H1 (cell line): ENCODE measurements at regions not wholly inside any gene's neighbourhood (a gene's known extent, or its start where the extent isn't known, plus 50 kb on each side); places are given as distances from the start of the nearest gene placed in this dataset.

ENCODE experiments used
- CTCF ChIA-PET: fragments of 300-600 bp; sonication (Branson Sonifier 250); formaldehyde crosslinking; loops from one replicate; lab custom pipeline; 2021; ENCODE audit not compliant: partially characterized antibody; lab: Charles Lee
- POLR2A ChIA-PET: fragments of 300-600 bp; sonication (Branson Sonifier 250); formaldehyde crosslinking; loops from one replicate; lab custom pipeline; 2021; ENCODE audit warnings: inconsistent platforms; ENCODE audit not compliant: partially characterized antibody; lab: Charles Lee
- DNase-seq, 2 experiments: peaks; one replicate each; pipeline versions ENCODE4 v3.0.0 to v3.0.0-alpha.2; 2010 to 2022; ENCODE audit warnings: low spot score in 2 of 2, low read depth in 1 of 2, mixed read lengths in 1 of 2
- FAIRE-seq: peaks from 2 replicates; lab custom pipeline; 2011; peaks lifted over from hg19 to GRCh38; lab: Jason Lieb, UNC
- H2AFZ ChIP-seq: 2 replicates; pipeline ENCODE4 v1.8.1; 2012; ENCODE audit warnings: low read length, inconsistent platforms
- H2AK5ac ChIP-seq: 2 replicates; pipeline ENCODE4 v1.6.1; 2013; ENCODE audit warnings: low read depth, low read length
- H2BK120ac ChIP-seq: replicated peaks from 2 replicates; pipeline ENCODE3; 2013; ENCODE audit warnings: low read depth, low read length, inconsistent platforms
- H2BK12ac ChIP-seq: 2 replicates; pipeline ENCODE4 v1.6.1; 2013; ENCODE audit warnings: low read depth, low read length
- H2BK15ac ChIP-seq: 2 replicates; pipeline ENCODE4 v1.6.1; 2013; ENCODE audit warnings: low read length
- H2BK20ac ChIP-seq: 2 replicates; pipeline ENCODE4 v1.6.1; 2013; ENCODE audit warnings: low read length
- H2BK5ac ChIP-seq: 2 replicates; pipeline ENCODE4 v1.6.1; 2013; ENCODE audit warnings: low read depth, low read length
- H3K14ac ChIP-seq: 2 replicates; pipeline ENCODE4 v1.6.1; 2013; ENCODE audit warnings: inconsistent platforms; ENCODE audit not compliant: insufficient read length
- H3K18ac ChIP-seq: 2 replicates; pipeline ENCODE4 v1.6.1; 2013; ENCODE audit warnings: low read length; ENCODE audit errors: extremely low read depth
- H3K23ac ChIP-seq: 2 replicates; pipeline ENCODE4 v1.6.1; 2013; ENCODE audit warnings: inconsistent platforms; ENCODE audit not compliant: insufficient read length
- H3K23me2 ChIP-seq: 2 replicates; pipeline ENCODE4 v1.6.1; 2013; ENCODE audit warnings: low read depth, low read length
- H3K27ac ChIP-seq: 2 replicates; pipeline ENCODE4 v1.6.1; 2011; ENCODE audit warnings: low read depth, low read length, inconsistent platforms
- H3K27me3 ChIP-seq, 4 experiments: replicated peaks in 1 of 4; 1 replicate in 1 of 4; 2 replicates in 3 of 4; pipeline versions ENCODE4 v1.6.1 to v1.8.1; 2011 to 2013; ENCODE audit warnings: low read length in 3 of 4, mild to moderate bottlenecking in 3 of 4, inconsistent platforms in 2 of 4, mixed read lengths in 2 of 4, moderate library complexity in 1 of 4; ENCODE audit not compliant: control insufficient read depth in 3 of 4, insufficient read depth in 3 of 4; ENCODE audit errors: extremely low read depth in 1 of 4
- H3K36me3 ChIP-seq, 4 experiments: 2 replicates each; pipeline versions ENCODE4 v1.6.1 to v1.8.1; 2011 to 2013; ENCODE audit warnings: mild to moderate bottlenecking in 4 of 4, low read length in 3 of 4, moderate library complexity in 2 of 4, control low read depth in 1 of 4, inconsistent platforms in 1 of 4; ENCODE audit not compliant: insufficient read depth in 4 of 4, control insufficient read depth in 2 of 4
- H3K4ac ChIP-seq: replicated peaks from 2 replicates; pipeline ENCODE3; 2013; ENCODE audit warnings: low read length, low read depth, mixed read lengths, inconsistent platforms; ENCODE audit not compliant: insufficient read length
- H3K4me1 ChIP-seq, 4 experiments: replicated peaks in 1 of 4; 1 replicate in 1 of 4; 2 replicates in 3 of 4; pipeline versions ENCODE4 v1.6.1 to v1.8.1; 2011 to 2013; ENCODE audit warnings: low read length in 3 of 4, inconsistent platforms in 2 of 4, mixed read lengths in 1 of 4; ENCODE audit not compliant: insufficient read depth in 4 of 4, control insufficient read depth in 3 of 4
- H3K4me2 ChIP-seq, 2 experiments: 2 replicates each; pipeline versions ENCODE4 v1.6.1 to v1.8.1; 2011 to 2013; ENCODE audit warnings: low read depth in 2 of 2, low read length in 2 of 2, control low read depth in 1 of 2, inconsistent platforms in 1 of 2, mild to moderate bottlenecking in 1 of 2; ENCODE audit not compliant: insufficient read depth in 1 of 2
- H3K4me3 ChIP-seq, 4 experiments: fragments of 200-600, 300-600 bp in 1 of 4; sonication (generic), shearing (Covaris generic), sonication (Bioruptor Twin) in 1 of 4; 2 replicates each; pipeline versions ENCODE4 v1.5.1 to v1.8.1; 2011 to 2016; ENCODE audit warnings: low read length in 4 of 4, low read depth in 3 of 4, control low read depth in 2 of 4, inconsistent platforms in 2 of 4, mild to moderate bottlenecking in 2 of 4, mixed read lengths in 1 of 4, moderate library complexity in 1 of 4; ENCODE audit not compliant: insufficient read depth in 2 of 4; ENCODE audit errors: extremely low read depth in 1 of 4
- H3K56ac ChIP-seq: replicated peaks from 2 replicates; pipeline ENCODE3; 2013; ENCODE audit warnings: low read depth, mild to moderate bottlenecking, mixed read lengths, low read length, inconsistent platforms; ENCODE audit not compliant: insufficient read length
- H3K79me1 ChIP-seq: 2 replicates; pipeline ENCODE4 v1.6.1; 2013; ENCODE audit warnings: low read depth, low read length, control low read depth
- H3K79me2 ChIP-seq, 2 experiments: 2 replicates each; pipeline versions ENCODE4 v1.6.1 to v1.8.1; 2012 to 2013; ENCODE audit warnings: low read length in 2 of 2, mild to moderate bottlenecking in 2 of 2, inconsistent platforms in 1 of 2; ENCODE audit not compliant: insufficient read depth in 2 of 2, control insufficient read depth in 1 of 2
- H3K9ac ChIP-seq, 4 experiments: replicated peaks in 1 of 4; 1 replicate in 1 of 4; 2 replicates in 3 of 4; pipeline versions ENCODE4 v1.6.1 to v1.8.1; 2011 to 2013; ENCODE audit warnings: low read depth in 3 of 4, low read length in 3 of 4, control low read depth in 2 of 4, mild to moderate bottlenecking in 2 of 4, moderate library complexity in 2 of 4, inconsistent platforms in 1 of 4; ENCODE audit errors: extremely low read depth in 1 of 4
- H3K9me3 ChIP-seq, 2 experiments: 2 replicates each; pipeline versions ENCODE4 v1.6.1 to v1.8.1; 2012 to 2013; ENCODE audit warnings: mild to moderate bottlenecking in 2 of 2, moderate library complexity in 2 of 2, control low read depth in 1 of 2, inconsistent platforms in 1 of 2, low read depth in 1 of 2, low read length in 1 of 2, mixed read lengths in 1 of 2; ENCODE audit not compliant: insufficient read depth in 2 of 2
- H4K20me1 ChIP-seq, 2 experiments: replicated peaks in 1 of 2; 2 replicates each; pipeline versions ENCODE3 to v1.8.1; 2011 to 2013; ENCODE audit warnings: inconsistent platforms in 2 of 2, low read length in 2 of 2, mild to moderate bottlenecking in 1 of 2; ENCODE audit not compliant: insufficient read depth in 2 of 2, control insufficient read depth in 1 of 2
- H4K5ac ChIP-seq: 2 replicates; pipeline ENCODE4 v1.6.1; 2013; ENCODE audit warnings: low read length, low read depth, mixed read lengths, inconsistent platforms; ENCODE audit not compliant: insufficient read length
- H4K8ac ChIP-seq: 2 replicates; pipeline ENCODE4 v1.8.0; 2013; ENCODE audit warnings: mild to moderate bottlenecking, moderate library complexity, low read length, inconsistent platforms; ENCODE audit not compliant: insufficient read depth; ENCODE audit errors: extremely low read depth
- H4K91ac ChIP-seq: replicated peaks from 2 replicates; pipeline ENCODE3; 2013; ENCODE audit warnings: low read length, mixed read lengths, inconsistent platforms; ENCODE audit not compliant: insufficient read length
- CEBPB ChIP-seq: IDR thresholded peaks from 2 replicates; pipeline ENCODE4 v1.6.1; 2012; ENCODE audit warnings: low read depth, low read length
- GTF2F1 ChIP-seq: IDR thresholded peaks from 2 replicates; pipeline ENCODE4 v1.6.1; 2012; ENCODE audit warnings: low read depth, low read length, improper control_type of control experiment, borderline replicate concordance
- HDAC6 ChIP-seq: IDR thresholded peaks from one replicate; pipeline ENCODE4 v1.7.1; 2012; ENCODE audit warnings: low read depth, mild to moderate bottlenecking, inconsistent platforms, low read length, moderate library complexity
- JUN ChIP-seq: IDR thresholded peaks from 2 replicates; pipeline ENCODE4 v1.6.1; 2011; ENCODE audit warnings: low read depth, mild to moderate bottlenecking, improper control_type of control experiment, low read length
- KDM1A ChIP-seq: fragments of 200-600, 300-600 bp; sonication (generic); IDR thresholded peaks from 2 replicates; pipeline ENCODE4 v1.7.1; 2016; ENCODE audit warnings: mild to moderate bottlenecking, low read length, borderline replicate concordance
- POLR2AphosphoS5 ChIP-seq: IDR thresholded peaks from 2 replicates; pipeline ENCODE4 v1.6.1; 2011; ENCODE audit warnings: low read depth, low read length
- RBBP5 ChIP-seq: IDR thresholded peaks from 2 replicates; pipeline ENCODE4 v1.7.1; 2012; ENCODE audit warnings: low read depth, mild to moderate bottlenecking, inconsistent platforms, low read length, moderate library complexity, borderline replicate concordance
- TAF1 ChIP-seq: IDR thresholded peaks from 2 replicates; pipeline ENCODE4 v1.6.1; 2011; ENCODE audit warnings: mild to moderate bottlenecking, low read depth, low read length
- TAF7 ChIP-seq: optimal IDR thresholded peaks from 2 replicates; pipeline ENCODE3; 2011; ENCODE audit warnings: low read depth, mild to moderate bottlenecking, inconsistent platforms, low read length, moderate library complexity, borderline replicate concordance
- WGBS, 2 experiments: shearing (Covaris generic) in 1 of 2; methylation state at CpG; one replicate each; pipeline versions ENCODE4 v1.1.6 to v1.1.7; 2013 to 2015; ENCODE audit warnings: low lambda C conversion rate in 2 of 2, mixed read lengths in 2 of 2, inconsistent platforms in 1 of 2, low coverage in 1 of 2, missing lambda C conversion rate in 1 of 2; ENCODE audit not compliant: insufficient replicate concordance in 2 of 2, insufficient coverage in 1 of 2, insufficient read length in 1 of 2; ENCODE audit errors: extremely low coverage in 1 of 2, missing lambda C conversion rate in 1 of 2; 5-methylcytosine and 5-hydroxymethylcytosine counted together
- TF ChIP-seq, protein P1 (sequence below): IDR thresholded peaks from 2 replicates; pipeline ENCODE4 v1.6.1; 2012; ENCODE audit warnings: low read length, inconsistent platforms
- TF ChIP-seq, protein P2 (sequence below), 3 experiments: IDR thresholded peaks; 1 replicate in 2 of 3; 2 replicates in 1 of 3; pipeline versions ENCODE4 v1.5.1 to v1.6.1; 2011; ENCODE audit warnings: low read length in 3 of 3, mild to moderate bottlenecking in 3 of 3, inconsistent platforms in 2 of 3, low read depth in 1 of 3, moderate library complexity in 1 of 3; ENCODE audit not compliant: insufficient read depth in 1 of 3; ENCODE audit errors: control extremely low read depth in 1 of 3

DNA sequence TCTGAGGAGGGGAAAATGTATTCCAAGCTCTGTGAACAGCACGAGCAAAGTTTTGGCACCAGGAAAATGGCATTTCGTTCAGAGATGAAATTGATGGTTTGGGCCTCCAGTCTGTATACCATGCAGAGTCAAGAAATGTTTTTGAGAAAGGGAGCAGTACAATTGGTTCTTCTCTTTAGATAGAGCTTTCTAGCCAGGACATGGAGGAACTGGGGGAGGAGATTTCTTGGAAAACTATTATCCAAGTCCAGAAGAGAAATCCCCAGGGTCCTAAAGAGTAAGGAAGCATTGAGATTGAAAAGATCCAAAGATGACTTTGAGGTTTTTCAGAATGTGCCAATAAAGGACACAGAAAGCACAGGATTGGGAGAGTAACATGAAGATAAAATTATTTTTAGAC, 432.4 kb downstream of the TNS1 start:
- Histone ChIP-seq H3K4me1 (no peaks in the 10 kb centered on the region), H3K27ac (no peak overlapping the region), H3K79me2 (no peaks in the 10 kb centered on the region), H2BK120ac (no peak overlapping the region), H2BK15ac (no peak overlapping the region), H4K20me1 (no peaks in the 10 kb centered on the region), H3K23me2 (no peaks in the 10 kb centered on the region; the same call in 1 of the 2 replicates), H3K36me3 (no peaks in the 10 kb centered on the region), H4K5ac (no peak overlapping the region), H3K79me1 (no peaks in the 10 kb centered on the region), H2AK5ac (no peak overlapping the region), H3K27me3 (no peaks in the 10 kb centered on the region), H2BK12ac (no peak overlapping the region), H2BK5ac (no peak overlapping the region), H2AFZ (no peak overlapping the region), H3K9ac (no peak overlapping the region), H3K14ac (no peak overlapping the region), H3K4ac (no peak overlapping the region), H4K8ac (no peak overlapping the region), H3K4me2 (no peak overlapping the region), H4K91ac (no peak overlapping the region), H2BK20ac (no peak overlapping the region), H3K4me3 (no peak overlapping the region), H3K23ac (no peak overlapping the region), H3K56ac (no peak overlapping the region), H3K9me3 (no peaks in the 10 kb centered on the region), H3K18ac (no peak overlapping the region)
- ChIA-PET CTCF (no interaction called here), POLR2A (no interaction called here)
- no peak for DNase-seq
- no peak for TF ChIP-seq JUN
- TF ChIP-seq CEBPB = no peak
- no peak for TF ChIP-seq TAF1
- no peak for TF ChIP-seq HDAC6
- TF ChIP-seq KDM1A = no peak
- no peak for TF ChIP-seq GTF2F1
- no peak for TF ChIP-seq TAF7
- no peak for TF ChIP-seq RBBP5
- TF ChIP-seq POLR2AphosphoS5 = no peak
- TF ChIP-seq, protein P1, sequence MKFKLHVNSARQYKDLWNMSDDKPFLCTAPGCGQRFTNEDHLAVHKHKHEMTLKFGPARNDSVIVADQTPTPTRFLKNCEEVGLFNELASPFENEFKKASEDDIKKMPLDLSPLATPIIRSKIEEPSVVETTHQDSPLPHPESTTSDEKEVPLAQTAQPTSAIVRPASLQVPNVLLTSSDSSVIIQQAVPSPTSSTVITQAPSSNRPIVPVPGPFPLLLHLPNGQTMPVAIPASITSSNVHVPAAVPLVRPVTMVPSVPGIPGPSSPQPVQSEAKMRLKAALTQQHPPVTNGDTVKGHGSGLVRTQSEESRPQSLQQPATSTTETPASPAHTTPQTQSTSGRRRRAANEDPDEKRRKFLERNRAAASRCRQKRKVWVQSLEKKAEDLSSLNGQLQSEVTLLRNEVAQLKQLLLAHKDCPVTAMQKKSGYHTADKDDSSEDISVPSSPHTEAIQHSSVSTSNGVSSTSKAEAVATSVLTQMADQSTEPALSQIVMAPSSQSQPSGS = no peak
- TF ChIP-seq, protein P2, sequence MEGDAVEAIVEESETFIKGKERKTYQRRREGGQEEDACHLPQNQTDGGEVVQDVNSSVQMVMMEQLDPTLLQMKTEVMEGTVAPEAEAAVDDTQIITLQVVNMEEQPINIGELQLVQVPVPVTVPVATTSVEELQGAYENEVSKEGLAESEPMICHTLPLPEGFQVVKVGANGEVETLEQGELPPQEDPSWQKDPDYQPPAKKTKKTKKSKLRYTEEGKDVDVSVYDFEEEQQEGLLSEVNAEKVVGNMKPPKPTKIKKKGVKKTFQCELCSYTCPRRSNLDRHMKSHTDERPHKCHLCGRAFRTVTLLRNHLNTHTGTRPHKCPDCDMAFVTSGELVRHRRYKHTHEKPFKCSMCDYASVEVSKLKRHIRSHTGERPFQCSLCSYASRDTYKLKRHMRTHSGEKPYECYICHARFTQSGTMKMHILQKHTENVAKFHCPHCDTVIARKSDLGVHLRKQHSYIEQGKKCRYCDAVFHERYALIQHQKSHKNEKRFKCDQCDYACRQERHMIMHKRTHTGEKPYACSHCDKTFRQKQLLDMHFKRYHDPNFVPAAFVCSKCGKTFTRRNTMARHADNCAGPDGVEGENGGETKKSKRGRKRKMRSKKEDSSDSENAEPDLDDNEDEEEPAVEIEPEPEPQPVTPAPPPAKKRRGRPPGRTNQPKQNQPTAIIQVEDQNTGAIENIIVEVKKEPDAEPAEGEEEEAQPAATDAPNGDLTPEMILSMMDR (IDR thresholded peaks at IDR 0.05; ENCODE audit: control extremely low read depth in 1 of 3, insufficient read depth in 1 of 3, low read depth in 1 of 3, low read length in 3 of 3) = no peak
- WGBS, 2 experiments = 92% methylated on average over 2 of the region's 2 CpGs; no CpG with 5 or more reads in 1 of the 2 experiments
- no peak for FAIRE-seq
